ELR (cell line): ENCODE measurements at regions not wholly inside any gene's neighbourhood (a gene's known extent, or its start where the extent isn't known, plus 50 kb on each side); places are given as distances from the start of the nearest gene placed in this dataset.
A peak's percentile ranks its signal among the peaks of the same experiment; 100 is the strongest.

Source experiments
- DNase-seq: peaks from one replicate; pipeline ENCODE4 v3.0.0-alpha.2; 2015; ENCODE audit warnings: low read depth

DNA sequence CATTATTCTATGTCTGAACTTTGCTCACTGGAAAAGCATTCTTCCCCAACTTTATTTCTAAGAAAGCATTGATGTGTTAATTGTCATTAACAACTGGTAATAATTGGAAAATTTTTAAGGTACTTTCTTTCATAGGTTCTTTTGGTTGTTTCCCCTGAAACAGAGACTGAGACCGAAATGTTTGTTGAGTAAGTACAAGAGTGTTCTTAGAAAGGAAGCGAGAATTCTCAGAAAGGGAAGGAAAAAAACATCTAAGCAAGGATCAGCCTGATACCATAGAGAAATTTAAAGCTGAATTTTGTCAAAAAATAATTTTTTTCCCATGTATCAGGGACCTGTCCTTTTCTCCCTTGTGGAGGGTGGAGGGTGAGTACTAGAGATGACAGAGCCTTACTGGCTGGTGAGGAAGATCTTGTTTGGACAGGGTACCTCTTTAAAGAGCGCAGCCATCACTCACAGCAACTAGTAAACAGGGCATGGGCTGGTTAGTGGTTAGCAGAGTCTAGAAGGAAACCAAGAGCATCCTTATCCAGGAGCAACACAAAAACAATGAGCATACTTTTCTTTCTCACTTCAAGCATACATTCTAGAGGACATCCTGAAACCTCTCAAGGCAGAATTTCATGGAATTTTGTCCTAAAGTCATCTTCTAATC is 898.5 kb downstream of the DNAH5 start:
- no peak for DNase-seq

- DNase-seq: peak; percentile 44
These were observed 910.4 kb downstream of the DNAH5 start for GRCh38 chr5:13034061-13034460.

DNA sequence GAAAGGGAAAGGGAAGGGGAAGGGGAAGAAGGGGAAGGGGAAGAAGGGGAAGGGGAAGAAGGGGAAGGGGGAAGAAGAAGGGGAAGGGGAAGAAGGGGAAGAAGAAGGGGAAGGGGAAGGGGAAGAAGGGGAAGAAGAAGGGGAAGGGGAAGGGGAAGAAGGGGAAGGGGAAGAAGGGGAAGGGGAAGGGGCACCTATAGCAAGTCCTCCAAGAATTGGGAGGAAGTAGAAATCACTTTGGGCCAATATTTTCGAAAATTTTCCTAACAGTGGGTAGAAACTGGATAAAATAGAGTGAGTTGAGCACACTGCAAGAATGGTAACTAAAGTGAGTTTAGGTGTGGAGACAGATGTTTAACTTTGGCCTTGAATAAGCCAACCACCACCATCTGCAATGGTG is 915.3 kb downstream of the DNAH5 start:
- DNase-seq: no peak

GRCh38 chr5:13027874-13028273 is 916.6 kb downstream of the DNAH5 start:
- no peak for DNase-seq

- DNase-seq: no peak
These were observed 924.8 kb downstream of the DNAH5 start for GRCh38 chr5:13019729-13020128.

DNA sequence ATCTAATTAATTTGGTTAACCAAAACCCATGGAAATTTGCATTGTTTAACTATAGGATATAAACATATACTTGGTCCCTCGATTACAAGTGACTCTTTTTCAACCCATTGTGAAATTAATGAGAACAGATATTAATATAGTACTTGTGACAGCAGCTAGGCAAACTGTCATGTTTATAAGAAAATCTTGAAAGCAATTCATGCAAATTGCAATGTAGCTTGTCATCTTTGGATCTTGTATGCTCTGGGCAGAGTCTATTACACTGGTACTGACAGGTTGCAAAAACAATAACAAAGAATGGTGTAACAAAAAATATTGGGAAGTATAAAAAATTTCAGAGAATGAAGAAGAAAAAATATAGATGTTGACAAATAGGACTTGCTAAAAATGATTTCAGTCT is 941.0 kb downstream of the DNAH5 start:
- no peak for DNase-seq

GRCh38 chr5:12999667-13000066 is 944.8 kb downstream of the DNAH5 start:
- DNase-seq: no peak

- no peak for DNase-seq
These were observed 959.3 kb downstream of the DNAH5 start for GRCh38 chr5:12985142-12985541.

DNA sequence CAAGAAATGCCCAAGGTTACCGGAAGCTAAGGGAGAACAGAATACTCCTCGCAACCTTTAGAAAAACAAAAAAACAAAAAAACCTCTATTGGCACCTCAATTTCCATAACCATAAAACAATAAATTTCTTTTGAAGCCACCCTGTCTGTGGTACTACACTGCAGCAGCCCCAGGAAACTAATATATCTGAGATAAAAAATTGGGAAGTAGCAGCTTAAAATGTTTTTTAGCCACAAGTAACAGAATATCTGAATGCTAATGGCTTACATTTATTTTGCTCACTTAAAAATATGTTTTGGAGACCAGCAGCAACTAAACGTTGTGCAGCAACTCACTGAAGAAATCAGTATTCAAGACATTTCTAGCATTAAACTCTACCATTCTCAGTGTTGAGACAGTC is 969.6 kb downstream of the DNAH5 start:
- DNase-seq: no peak

DNA sequence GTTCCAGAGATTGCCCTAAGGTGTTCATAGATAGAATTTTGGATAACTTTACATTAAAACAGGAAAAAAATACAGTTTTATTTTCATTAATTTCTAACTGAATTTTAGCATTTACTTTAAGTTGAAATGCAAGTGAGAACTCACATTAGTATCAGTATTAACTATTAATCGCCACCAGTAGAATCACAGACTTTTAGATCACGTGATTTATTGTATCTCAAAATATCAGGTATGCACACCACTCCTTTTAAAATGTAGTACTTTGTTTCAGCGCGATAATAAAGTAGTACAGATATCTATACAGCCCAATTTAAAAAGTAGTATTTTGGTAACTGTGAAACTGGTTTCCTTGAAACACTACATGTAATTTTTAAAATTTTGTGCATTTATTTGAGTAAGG is 978.7 kb downstream of the DNAH5 start:
- no peak for DNase-seq

DNA sequence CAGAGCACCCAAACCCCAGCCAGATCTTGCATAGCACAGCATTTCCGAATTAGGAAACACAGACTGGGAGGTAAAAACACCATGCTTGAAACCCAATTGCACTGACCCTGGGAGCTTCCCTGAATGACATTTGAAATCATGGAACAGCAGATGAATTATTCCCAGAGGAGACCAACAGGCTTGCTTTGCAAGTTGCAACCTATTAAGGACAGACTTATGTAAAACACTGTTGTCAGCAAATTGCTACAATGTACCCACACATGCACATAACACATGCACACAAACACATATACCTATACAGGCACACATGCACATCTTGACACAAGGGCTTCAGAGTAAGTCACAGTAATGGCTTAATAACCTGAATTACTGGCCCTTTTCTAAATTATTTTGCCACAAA is 984.8 kb downstream of the DNAH5 start:
- no peak for DNase-seq

DNA sequence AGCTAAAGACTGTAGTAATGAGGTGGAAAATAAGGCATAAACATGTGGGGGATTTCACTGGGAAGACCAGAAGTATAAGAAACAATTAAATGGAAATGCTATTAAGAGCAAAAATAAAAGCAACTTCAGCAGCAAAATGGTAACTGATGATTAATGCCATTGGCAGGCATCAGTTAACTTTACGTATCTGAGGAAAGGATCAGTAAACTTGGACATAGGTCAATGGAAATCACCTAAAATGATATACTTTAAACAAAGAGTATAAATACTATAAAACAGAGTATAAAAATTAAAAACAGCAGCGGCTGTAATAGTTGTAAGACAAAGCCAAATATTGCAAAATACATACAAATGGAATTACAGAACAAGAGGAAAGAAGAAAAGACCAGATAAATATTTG is 992.1 kb downstream of the DNAH5 start:
- DNase-seq: peak; percentile 22

- DNase-seq: peak; percentile 15
These were observed 992.6 kb downstream of the DNAH5 start for GRCh38 chr5:12951846-12952245.

DNA sequence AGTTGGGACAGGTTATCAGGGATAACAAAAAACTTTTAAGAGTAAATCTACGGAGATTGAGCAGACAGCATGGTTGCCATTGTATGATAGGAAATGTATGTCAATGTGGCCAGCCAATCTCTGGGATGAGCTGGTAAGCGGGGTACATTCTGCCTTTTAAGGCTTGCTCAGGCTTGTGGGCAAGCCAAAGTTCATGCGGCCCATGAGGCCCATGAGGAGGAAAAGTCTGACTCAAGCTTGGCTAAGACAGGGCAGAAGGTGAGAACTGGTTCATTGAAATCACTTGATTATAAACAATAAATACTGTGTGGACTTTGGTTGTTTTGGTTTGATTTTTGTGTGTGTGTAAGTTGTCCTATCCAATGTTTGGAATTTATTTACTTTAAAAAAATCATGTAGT is 997.1 kb downstream of the DNAH5 start:
- no peak for DNase-seq

GRCh38 chr5:12945477-12945876 is 999.0 kb downstream of the DNAH5 start:
- peak; percentile 8 for DNase-seq

DNA sequence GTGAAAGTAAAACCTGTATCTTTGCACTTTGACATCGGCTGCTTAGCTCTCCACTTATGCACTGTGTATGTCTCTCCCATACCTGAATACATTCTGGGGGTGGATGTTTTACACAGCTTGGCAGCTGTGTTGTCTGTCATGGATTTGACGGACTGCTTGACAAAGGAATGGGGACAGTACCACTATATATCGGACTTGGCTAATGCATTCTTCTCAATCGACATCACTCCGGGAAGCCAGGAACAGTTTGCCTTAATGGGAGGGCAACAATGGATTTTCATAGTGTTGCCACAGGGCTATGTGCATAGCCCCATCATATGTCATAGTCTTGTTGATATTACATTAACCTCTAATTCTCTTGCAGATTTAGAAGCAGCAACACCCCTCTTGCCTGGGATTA is 1008.3 kb downstream of the DNAH5 start:
- no peak for DNase-seq

- DNase-seq: peak; percentile 10
These were observed 1009.8 kb downstream of the DNAH5 start for GRCh38 chr5:12934722-12935121.

DNA sequence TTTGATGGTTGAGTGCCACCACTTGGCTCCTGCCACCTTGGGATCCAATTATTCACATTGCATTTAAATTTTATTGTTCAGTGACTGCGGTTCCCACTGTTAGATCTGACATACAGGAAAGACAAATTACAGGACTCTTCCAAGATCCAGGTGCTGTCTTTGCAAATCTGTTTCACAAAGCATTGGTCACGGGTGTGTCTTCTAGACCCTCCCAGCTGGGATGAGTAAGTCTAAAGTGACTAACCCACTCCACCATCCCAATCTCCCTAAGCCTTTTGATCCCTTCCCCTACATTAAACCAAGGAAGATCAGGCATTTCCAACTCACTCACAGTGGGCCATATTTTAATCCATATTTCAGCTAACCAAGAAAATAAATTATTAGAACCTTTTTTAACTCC is 1016.3 kb upstream of the CTNND2 start:
- peak; percentile 20 for DNase-seq

GRCh38 chr5:12911156-12911555 is 1006.9 kb upstream of the CTNND2 start:
- DNase-seq: peak; percentile 60

DNA sequence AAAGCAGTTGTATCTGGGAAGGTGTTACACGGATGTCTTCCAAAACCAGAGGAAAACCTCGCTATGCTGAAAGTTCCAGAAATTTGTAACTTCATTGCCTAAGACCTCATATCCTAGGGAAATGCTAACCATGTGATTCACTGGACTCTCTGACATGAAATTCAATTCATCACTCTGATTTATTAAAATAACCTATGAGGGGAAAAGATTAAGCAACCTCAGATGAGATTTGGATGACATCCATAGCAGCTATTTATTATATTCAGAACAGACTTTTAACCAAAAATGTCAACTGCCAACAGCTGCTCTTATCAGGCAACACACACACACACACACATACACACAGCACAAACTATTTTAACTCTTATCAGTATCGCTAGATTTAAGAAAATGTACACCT is 1006.4 kb upstream of the CTNND2 start:
- peak; percentile 42 for DNase-seq

- DNase-seq: no peak
These were observed 998.4 kb upstream of the CTNND2 start for GRCh38 chr5:12902611-12903010.

DNA sequence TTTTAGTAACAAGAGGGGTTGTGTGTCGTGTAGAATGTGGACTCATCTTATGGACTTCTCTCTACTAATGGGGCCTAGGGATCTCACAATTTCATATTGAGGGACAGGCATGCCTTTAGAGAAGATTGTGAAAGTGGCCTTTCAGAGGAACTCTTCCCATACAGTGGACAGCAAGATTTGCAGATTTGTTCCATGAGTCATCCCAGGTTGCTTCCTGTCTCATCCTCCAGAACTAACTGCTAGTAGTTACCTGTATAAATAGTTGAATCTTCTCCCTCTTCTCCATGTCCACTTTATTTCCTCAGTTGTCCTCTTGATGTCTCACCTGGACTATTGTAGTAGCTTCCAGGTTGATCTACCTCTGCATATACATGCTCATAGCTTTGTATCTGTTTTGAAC is 997.5 kb upstream of the CTNND2 start:
- no peak for DNase-seq

GRCh38 chr5:12896086-12896485 is 991.8 kb upstream of the CTNND2 start:
- no peak for DNase-seq

GRCh38 chr5:12885018-12885417 is 980.8 kb upstream of the CTNND2 start:
- peak; percentile 36 for DNase-seq

DNA sequence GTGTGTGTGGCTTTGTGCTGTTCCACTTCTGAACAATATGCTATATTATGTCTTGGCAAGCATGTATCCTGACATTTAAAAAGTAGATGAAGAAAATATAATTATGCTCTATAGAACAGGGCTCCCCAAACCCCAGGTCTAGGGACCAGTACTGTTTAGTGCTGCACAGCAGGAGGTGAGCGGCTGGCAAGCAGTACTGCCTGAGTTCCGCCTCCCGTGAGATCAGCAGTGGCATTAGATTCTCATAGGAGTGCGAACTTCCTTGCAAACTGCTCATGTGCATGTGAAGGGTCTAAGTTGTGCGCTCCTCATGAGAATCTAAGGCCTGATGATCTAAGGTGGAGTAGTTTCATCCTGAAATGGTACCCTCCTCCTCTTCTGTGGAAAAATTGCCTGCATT is 979.1 kb upstream of the CTNND2 start:
- peak; percentile 16 for DNase-seq
